ENCODE measurements at regions not wholly inside any gene's neighbourhood (a gene's known extent, or its start where the extent isn't known, plus 50 kb on each side); places are given as distances from the start of the nearest gene placed in this dataset.

DNA sequence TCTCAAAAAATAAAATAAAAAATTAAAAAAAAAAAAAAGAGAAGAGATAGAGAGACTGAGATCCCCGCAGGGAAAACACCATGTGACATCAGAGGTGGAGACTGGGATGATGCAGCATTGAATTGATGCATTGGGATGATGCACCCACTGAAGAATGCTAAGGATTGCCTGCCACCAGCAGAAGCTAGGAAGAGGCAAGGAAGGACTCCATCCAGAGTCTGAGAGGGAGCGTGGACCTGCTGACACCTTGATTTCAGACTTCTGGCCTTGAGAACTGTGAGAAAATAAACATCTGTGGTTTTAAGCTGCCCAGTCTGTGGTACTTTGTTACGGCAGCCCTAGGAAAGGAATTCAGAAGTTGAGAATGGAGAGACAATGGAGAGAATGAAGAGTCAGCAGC lies 89.8 kb upstream of the PRPS1L1 start:
- intact Hi-C loops (cut with DNase I; ENCODE audit: low total_unique reads) = no loop called here

DNA sequence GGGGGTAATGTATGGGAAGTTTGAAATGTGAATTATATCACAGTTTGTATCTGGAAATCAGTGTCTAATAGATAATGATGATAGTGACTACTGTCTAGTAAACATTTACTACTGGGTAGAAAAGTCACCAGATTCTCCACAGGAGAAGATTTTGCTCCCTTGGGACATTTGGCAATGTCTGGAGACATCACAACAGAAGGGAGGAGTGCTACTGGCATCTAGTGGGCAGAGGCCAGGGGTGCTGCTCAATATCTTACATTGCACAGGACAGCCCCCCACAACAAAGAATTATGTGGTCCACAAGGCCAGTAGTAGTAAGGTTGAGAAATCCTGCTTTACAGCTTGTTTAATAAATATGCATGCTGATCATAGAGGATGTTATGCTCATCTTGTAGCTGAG lies 92.3 kb upstream of the PRPS1L1 start:
- TF ChIP-seq, protein P1, sequence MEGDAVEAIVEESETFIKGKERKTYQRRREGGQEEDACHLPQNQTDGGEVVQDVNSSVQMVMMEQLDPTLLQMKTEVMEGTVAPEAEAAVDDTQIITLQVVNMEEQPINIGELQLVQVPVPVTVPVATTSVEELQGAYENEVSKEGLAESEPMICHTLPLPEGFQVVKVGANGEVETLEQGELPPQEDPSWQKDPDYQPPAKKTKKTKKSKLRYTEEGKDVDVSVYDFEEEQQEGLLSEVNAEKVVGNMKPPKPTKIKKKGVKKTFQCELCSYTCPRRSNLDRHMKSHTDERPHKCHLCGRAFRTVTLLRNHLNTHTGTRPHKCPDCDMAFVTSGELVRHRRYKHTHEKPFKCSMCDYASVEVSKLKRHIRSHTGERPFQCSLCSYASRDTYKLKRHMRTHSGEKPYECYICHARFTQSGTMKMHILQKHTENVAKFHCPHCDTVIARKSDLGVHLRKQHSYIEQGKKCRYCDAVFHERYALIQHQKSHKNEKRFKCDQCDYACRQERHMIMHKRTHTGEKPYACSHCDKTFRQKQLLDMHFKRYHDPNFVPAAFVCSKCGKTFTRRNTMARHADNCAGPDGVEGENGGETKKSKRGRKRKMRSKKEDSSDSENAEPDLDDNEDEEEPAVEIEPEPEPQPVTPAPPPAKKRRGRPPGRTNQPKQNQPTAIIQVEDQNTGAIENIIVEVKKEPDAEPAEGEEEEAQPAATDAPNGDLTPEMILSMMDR (IDR thresholded peaks at IDR 0.05) = no peak
- TF ChIP-seq POLR2A (IDR thresholded peaks at IDR 0.05) = no peak
- Histone ChIP-seq H3K27ac (no peak overlapping the region), H3K4me3 (no peak overlapping the region), H3K36me3 (no peaks in the 10 kb centered on the region), H3K27me3 (no peaks in the 10 kb centered on the region), H3K9me3 (no peaks in the 10 kb centered on the region), H3K4me1 (no peaks in the 10 kb centered on the region)
- no peak for DNase-seq
- intact Hi-C loops (cut with DNase I; ENCODE audit: low total_unique reads) = no loop called here

More for the DNA sequence above, 89.8 kb upstream of the PRPS1L1 start:
- TF ChIP-seq, protein P1 (IDR thresholded peaks at IDR 0.05) = no peak
- TF ChIP-seq POLR2A (IDR thresholded peaks at IDR 0.05) = no peak
- Histone ChIP-seq H3K36me3 (no peaks in the 10 kb centered on the region), H3K9me3 (no peaks in the 10 kb centered on the region), H3K4me3 (no peak overlapping the region), H3K4me1 (no peaks in the 10 kb centered on the region), H3K27me3 (no peaks in the 10 kb centered on the region), H3K27ac (no peak overlapping the region)
- no peak for DNase-seq

DNA sequence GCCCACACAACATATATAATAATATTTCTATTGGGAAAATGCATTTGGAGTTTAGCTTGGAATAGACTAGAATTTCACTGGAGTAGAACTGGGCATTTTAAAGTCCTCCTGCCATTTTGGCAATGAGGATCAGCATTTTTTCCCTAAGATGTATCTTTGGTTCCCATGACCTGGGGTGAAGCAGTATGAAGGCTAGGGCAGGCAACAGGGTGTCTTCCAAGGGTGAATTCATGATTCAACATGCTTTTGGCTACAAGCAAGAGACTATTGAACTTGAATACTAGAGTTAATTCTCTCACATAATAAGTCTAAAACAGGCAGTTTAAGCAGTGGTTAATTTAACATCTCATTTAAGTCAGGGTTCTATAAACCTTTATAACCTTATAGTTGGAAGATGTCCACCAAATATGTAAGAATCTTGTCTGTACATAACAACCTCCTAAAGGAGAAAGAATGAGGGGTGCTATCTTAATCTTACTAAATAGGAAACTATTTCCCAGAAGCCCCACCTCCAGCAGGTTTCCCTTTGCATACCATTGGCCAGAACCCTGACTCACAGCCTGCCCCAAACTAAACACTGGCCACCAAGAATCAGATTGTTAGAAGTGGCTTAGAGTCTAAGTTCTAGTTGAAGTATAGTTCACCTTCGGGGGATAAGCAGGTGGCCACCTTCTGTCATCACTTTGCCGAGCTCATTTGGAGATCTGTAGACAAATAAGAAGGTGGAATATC lies 96.0 kb upstream of the PRPS1L1 start:
- no peaks in the 10 kb centered on the region for H3K36me3 ChIP-seq
- no peaks in the 10 kb centered on the region for H3K9me3 ChIP-seq
- H3K27me3 ChIP-seq = no peaks in the 10 kb centered on the region
- no peak overlapping the region for H3K27ac ChIP-seq
- DNase-seq = no peak
- no peak overlapping the region for H3K4me3 ChIP-seq
- intact Hi-C loops (cut with DNase I; ENCODE audit: low total_unique reads) = no loop called here
- TF ChIP-seq, protein P1 (IDR thresholded peaks at IDR 0.05) = no peak
- TF ChIP-seq POLR2A (IDR thresholded peaks at IDR 0.05) = no peak
- no peaks in the 10 kb centered on the region for H3K4me1 ChIP-seq

DNA sequence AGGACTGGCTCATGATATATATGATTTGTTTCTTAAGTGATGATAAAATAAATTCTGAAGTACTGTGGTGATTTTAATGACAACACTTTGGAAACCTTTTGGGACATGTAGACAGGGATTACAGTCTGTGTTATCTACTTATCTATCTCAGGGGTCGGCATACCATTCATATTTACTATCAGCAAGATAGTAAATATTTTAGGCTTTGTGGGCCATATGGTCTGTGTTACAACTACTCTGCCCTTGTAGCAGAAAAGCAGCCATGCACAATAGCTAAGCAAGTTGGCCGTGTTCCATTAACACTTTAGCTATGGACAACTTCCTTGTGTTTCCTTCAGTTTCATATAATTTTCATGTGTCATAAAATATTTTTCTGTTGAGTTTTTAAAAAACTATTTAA lies 97.8 kb upstream of the PRPS1L1 start:
- H3K27ac ChIP-seq = peak overlapping the region; percentile 49 to 61
- H3K4me3 ChIP-seq = no peak overlapping the region
- TF ChIP-seq, protein P1 (IDR thresholded peaks at IDR 0.05) = no peak
- TF ChIP-seq POLR2A (IDR thresholded peaks at IDR 0.05) = no peak
- no peaks in the 10 kb centered on the region for H3K36me3 ChIP-seq
- no peaks in the 10 kb centered on the region for H3K9me3 ChIP-seq
- H3K27me3 ChIP-seq = no peaks in the 10 kb centered on the region
- no peak for DNase-seq
- intact Hi-C loops (cut with DNase I; ENCODE audit: low total_unique reads) = no loop called here
- no peaks in the 10 kb centered on the region for H3K4me1 ChIP-seq

DNA sequence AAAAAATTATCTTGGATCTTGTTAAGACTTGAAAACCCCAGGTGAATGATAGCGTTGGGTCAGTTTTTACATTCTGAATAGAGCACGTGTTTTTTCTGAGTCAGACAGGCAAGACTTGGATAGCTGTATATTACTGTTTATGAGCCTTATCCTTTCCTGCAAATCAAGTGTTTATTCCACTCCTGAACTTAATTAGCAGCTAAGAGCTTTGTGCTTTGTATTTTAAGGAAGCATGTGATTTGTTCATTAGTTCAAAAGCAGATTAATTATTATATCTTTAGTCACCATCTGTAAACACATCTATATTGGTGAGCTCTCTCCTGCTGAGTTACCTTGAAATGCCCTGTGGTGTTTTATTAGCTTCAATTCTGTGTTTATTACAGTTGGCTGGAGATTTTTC lies 98.6 kb upstream of the PRPS1L1 start:
- Histone ChIP-seq H3K9me3 (no peaks in the 10 kb centered on the region), H3K4me1 (no peaks in the 10 kb centered on the region), H3K27me3 (no peaks in the 10 kb centered on the region), H3K36me3 (no peaks in the 10 kb centered on the region), H3K4me3 (no peak overlapping the region), H3K27ac (peak overlapping the region; percentile 49 to 61)
- TF ChIP-seq, protein P1 (IDR thresholded peaks at IDR 0.05) = no peak
- TF ChIP-seq POLR2A (IDR thresholded peaks at IDR 0.05) = no peak
- intact Hi-C loops (cut with DNase I; ENCODE audit: low total_unique reads) = no loop called here
- DNase-seq = no peak
